ENCODE measurements at regions not wholly inside any gene's neighbourhood (a gene's known extent, or its start where the extent isn't known, plus 50 kb on each side); places are given as distances from the start of the nearest gene placed in this dataset.

- Histone ChIP-seq H2BK20ac (ENCODE audit: low read length) (no peak overlapping the region), H4K8ac (ENCODE audit: extremely low read depth, insufficient read depth, low read length) (no peak overlapping the region), H3K27me3 (replicated peaks in 1 of 4; ENCODE audit: control insufficient read depth in 3 of 4, extremely low read depth in 1 of 4, insufficient read depth in 3 of 4, low read length in 3 of 4) (no peaks in the 10 kb centered on the region), H2AK5ac (ENCODE audit: low read depth, low read length) (no peak overlapping the region), H3K14ac (ENCODE audit: insufficient read length) (no peak overlapping the region), H3K79me2 (ENCODE audit: control insufficient read depth in 1 of 2, insufficient read depth in 2 of 2, low read length in 2 of 2) (no peaks in the 10 kb centered on the region), H3K4ac (replicated peaks; ENCODE audit: insufficient read length, low read depth, low read length) (no peak overlapping the region), H3K9me3 (ENCODE audit: insufficient read depth in 2 of 2, low read depth in 1 of 2, low read length in 1 of 2) (no peaks in the 10 kb centered on the region), H2AFZ (ENCODE audit: low read length) (no peak overlapping the region), H3K56ac (replicated peaks; ENCODE audit: insufficient read length, low read depth, low read length) (no peak overlapping the region), H2BK120ac (replicated peaks; ENCODE audit: low read depth, low read length) (no peak overlapping the region), H3K9ac (replicated peaks in 1 of 4; ENCODE audit: extremely low read depth in 1 of 4, low read depth in 3 of 4, low read length in 3 of 4) (no peak overlapping the region), H4K91ac (replicated peaks; ENCODE audit: insufficient read length, low read length) (no peak overlapping the region), H2BK12ac (ENCODE audit: low read depth, low read length) (peak overlapping the region; percentile 41; the same call in 1 of the 2 replicates), H4K20me1 (replicated peaks in 1 of 2; ENCODE audit: control insufficient read depth in 1 of 2, insufficient read depth in 2 of 2, low read length in 2 of 2) (no peaks in the 10 kb centered on the region), H3K4me2 (ENCODE audit: insufficient read depth in 1 of 2, low read depth in 2 of 2, low read length in 2 of 2) (no peak overlapping the region), H3K4me3 (ENCODE audit: extremely low read depth in 1 of 4, insufficient read depth in 2 of 4, low read depth in 3 of 4, low read length in 4 of 4) (no peak overlapping the region), H2BK5ac (ENCODE audit: low read depth, low read length) (no peak overlapping the region), H3K23me2 (ENCODE audit: low read depth, low read length) (no peaks in the 10 kb centered on the region), H2BK15ac (ENCODE audit: low read length) (no peak overlapping the region), H3K4me1 (replicated peaks in 1 of 4; ENCODE audit: control insufficient read depth in 3 of 4, insufficient read depth in 4 of 4, low read length in 3 of 4) (peaks cover 0 to 5% (median 0%) of the 10 kb centered on the region in 4 experiments; a peak in 1 of 7 replicates), H3K18ac (ENCODE audit: extremely low read depth, low read length) (no peak overlapping the region), H3K79me1 (ENCODE audit: low read depth, low read length) (no peaks in the 10 kb centered on the region), H3K36me3 (ENCODE audit: control insufficient read depth in 2 of 4, insufficient read depth in 4 of 4, low read length in 3 of 4) (no peaks in the 10 kb centered on the region), H4K5ac (ENCODE audit: insufficient read length, low read depth, low read length) (no peak overlapping the region), H3K23ac (ENCODE audit: insufficient read length) (no peak overlapping the region), H3K27ac (ENCODE audit: low read depth, low read length) (no peak overlapping the region)
- FAIRE-seq (no peak), DNase-seq (ENCODE audit: low read depth in 1 of 2, low spot score in 2 of 2) (no peak)
- ChIA-PET POLR2A (ENCODE audit: partially characterized antibody) (no interaction called here), CTCF (ENCODE audit: partially characterized antibody) (interaction anchor here (0.8 kb wide), 1 partner anchor 241 kb away, joined by 3 read pairs; no protein-coding TSS in a partner anchor)
- no peak for TF ChIP-seq RAD21 (IDR thresholded peaks at IDR 0.05 in 1 of 2, conservative IDR thresholded peaks at IDR 0.05 in 1 of 2; ENCODE audit: low read depth in 2 of 2, low read length in 2 of 2)
- TF ChIP-seq KDM1A (IDR thresholded peaks at IDR 0.05; ENCODE audit: borderline replicate concordance, low read length): no peak
- no peak for TF ChIP-seq SIX5 (IDR thresholded peaks at IDR 0.05; ENCODE audit: low read depth, low read length)
- no peak for TF ChIP-seq SIN3A (conservative IDR thresholded peaks at IDR 0.05 in 1 of 2, IDR thresholded peaks at IDR 0.05 in 1 of 2; ENCODE audit: low read depth in 1 of 2, low read length in 2 of 2)
- TF ChIP-seq ZNF274 (IDR thresholded peaks at IDR 0.05; ENCODE audit: borderline replicate concordance, extremely low read depth, low read length): no peak
- no peak for TF ChIP-seq TAF1 (IDR thresholded peaks at IDR 0.05; ENCODE audit: low read depth, low read length)
- TF ChIP-seq BACH1 (IDR thresholded peaks at IDR 0.05; ENCODE audit: low read length): no peak
- TF ChIP-seq EGR1 (IDR thresholded peaks at IDR 0.05; ENCODE audit: borderline replicate concordance, low read depth, low read length): no peak
- TF ChIP-seq RXRA (IDR thresholded peaks at IDR 0.05; ENCODE audit: insufficient read depth, low read depth, low read length): no peak
- no peak for TF ChIP-seq USF2 (IDR thresholded peaks at IDR 0.05; ENCODE audit: low read length)
- no peak for TF ChIP-seq E2F6 (IDR thresholded peaks at IDR 0.05)
- WGBS, 2 experiments (ENCODE audit: extremely low coverage in 1 of 2, insufficient coverage in 1 of 2, insufficient read length in 1 of 2, insufficient replicate concordance in 2 of 2, low coverage in 1 of 2, low lambda C conversion rate in 2 of 2, missing lambda C conversion rate in 1 of 2): 92% methylated on average over 2 of the region's 2 CpGs; no CpG with 5 or more reads in 1 of the 2 experiments
Measured at GRCh38 chr10:111784946-111785465, 398.6 kb downstream of the GPAM start.

Data from H1 (cell line).